GM18502 (cell line): ENCODE measurements at regions not wholly inside any gene's neighbourhood (a gene's known extent, or its start where the extent isn't known, plus 50 kb on each side); places are given as distances from the start of the nearest gene placed in this dataset.
"Not testable (repeated sequence)": the region's sequence is repeated elsewhere in the genome, so short reads cannot be mapped to it uniquely, and the experiment has no call there.

Experiments
- ATAC-seq: cut with Tn5 transposase; IDR thresholded peaks from one replicate; pipeline ENCODE4 v1.9.1; 2021; ENCODE audit warnings: mild to moderate bottlenecking; ENCODE audit not compliant: unreplicated experiment, poor library complexity

DNA sequence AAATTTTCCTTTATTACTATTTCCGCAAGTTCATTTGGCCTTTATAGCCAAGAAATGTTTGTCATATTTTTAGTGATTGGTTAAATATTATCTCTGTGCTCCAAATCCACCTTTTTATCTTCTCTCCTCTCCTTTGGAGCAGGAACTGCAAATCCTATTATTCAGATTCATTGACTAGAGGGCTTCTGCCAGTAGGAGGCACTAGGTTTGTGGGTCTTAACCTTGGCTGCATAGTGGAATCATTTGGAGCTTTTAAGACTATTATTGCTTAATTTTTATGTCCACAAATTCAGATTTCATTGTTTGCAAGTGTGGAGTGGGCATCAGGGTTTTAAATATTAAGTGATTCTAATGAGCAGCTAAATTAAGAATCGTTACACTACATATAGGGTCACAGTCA lies 75.3 kb upstream of the SYT10 start:
- ATAC-seq: no peak

DNA sequence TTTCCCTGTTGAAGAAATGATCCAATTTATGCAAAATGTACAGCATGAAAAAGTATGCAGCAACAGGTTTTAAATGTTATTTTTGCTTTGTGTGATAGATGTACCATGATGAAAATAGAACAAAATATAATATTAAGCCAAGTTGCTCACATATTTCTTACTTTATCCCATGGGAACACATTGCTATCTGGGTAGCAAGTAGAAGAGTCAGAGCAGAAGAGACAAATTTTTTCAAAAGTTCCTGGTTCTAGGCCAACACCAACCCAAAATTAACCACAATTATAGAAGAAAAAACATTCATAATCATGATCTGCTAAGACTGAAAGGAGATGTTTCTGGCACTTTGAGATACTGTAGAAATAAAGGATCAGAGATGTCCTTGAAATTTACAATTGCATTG lies 79.9 kb upstream of the SYT10 start:
- ATAC-seq: no peak

DNA sequence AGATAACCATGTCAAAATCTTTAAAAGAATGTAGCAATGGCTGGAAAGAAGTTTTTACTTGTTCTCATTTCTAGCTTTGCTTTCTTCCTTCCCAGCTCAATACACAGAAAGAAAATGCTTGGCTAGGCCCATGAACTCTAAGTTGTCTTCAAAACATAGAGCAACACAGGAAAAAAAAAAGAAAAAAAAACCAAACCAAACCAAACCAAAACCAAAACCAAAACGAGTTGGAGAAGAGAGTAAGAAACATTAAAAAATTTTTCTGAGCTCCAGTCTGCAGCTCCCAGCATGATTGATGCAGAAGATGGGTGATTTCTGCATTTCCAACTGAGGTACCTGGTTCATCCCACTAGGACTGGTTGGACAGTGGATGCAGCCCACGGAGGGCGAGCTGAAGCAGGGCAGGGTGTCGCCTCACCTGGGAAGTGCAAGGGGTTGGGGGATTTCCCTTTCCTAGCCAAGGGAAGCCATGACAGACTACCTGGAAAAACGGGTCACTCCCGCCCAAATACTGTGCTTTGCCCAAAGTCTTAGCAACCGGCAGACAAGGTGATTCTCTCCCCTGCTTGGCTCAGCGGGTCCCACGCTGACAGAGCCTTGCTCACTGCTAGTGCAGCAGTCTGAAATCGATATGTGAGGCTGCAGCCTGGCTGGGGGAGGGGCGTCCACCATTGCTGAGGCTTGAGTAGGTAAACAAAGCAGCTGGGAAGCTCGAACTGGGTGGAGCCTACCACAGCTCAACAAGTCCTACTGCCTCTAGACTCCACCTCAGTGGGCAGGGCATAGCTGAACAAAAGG lies 81.1 kb upstream of the SYT10 start:
- ATAC-seq: not testable (repeated sequence)

DNA sequence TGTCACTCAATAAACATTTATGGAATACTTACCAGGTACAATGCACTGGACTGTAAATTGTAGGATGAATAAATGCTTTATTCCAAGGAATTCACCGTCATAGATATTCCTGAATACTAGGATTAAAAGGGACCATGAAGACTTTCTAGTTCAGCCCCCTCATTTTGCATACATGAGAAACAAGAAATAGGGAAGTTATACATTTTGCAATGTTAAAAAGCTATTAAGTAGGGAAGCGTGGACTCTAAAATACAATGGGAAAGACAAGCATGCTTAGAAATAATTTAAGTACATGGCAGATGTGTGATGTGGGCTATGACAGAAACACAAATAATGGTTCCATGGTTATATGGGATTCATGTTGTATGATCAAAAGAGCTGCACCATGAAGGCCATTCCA lies 89.4 kb upstream of the SYT10 start:
- ATAC-seq: no peak

DNA sequence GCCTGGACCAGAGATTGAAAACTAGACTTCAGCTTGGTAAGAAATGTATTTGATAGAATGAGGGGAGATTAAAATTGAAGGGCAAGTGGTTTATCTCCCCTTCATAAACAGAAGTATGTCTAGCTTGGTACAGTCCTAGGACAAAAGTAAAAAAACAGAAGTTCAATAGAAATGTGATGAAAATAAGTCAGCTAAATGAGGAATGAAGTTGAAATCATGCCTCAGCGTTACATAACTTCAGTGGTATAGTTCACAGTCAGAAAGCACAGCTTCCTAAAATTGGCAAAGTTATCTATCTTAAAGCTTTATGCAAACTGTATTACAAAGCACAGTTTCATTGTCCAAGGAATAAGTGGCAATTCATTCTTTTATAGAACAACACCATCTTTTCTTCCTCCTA lies 90.2 kb upstream of the SYT10 start:
- ATAC-seq: no peak

DNA sequence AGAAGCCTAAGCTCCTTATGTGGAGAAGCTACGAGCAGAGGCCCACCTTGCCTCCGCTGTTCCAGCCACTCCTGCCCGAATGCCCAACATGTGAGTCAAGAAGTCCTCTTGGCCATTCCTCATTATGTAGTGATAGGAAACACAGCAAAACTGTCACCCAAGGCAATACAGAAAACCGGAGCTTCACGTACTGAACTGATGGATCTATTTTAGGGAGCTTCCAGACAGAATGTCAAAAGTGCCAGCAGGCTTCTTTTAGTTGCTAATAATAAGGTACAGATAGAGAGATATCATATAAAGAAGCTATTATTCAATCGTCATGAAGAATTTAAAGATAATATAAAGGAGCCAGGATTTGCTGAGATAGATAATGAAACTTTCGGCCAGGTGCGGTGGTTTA lies 91.6 kb upstream of the SYT10 start:
- no peak for ATAC-seq

DNA sequence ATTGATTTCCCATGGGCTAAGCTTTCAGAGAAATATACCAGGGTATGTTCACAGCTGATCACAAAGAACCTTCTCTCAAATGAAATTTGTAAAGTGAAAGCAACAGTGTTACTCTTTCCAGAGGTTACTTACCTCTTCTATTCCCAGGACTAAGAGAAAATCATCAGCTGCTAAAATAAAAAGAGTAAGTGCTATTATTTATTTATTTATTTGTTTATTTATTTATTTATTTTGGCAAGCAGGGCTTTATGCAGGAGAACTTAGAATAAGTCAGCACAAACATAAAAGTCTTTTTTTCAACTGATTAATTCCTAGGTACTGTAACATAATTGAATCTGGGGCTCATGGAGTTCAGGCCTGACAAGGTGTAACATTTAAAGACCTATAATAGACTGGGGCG lies 93.9 kb upstream of the SYT10 start:
- ATAC-seq: no peak

DNA sequence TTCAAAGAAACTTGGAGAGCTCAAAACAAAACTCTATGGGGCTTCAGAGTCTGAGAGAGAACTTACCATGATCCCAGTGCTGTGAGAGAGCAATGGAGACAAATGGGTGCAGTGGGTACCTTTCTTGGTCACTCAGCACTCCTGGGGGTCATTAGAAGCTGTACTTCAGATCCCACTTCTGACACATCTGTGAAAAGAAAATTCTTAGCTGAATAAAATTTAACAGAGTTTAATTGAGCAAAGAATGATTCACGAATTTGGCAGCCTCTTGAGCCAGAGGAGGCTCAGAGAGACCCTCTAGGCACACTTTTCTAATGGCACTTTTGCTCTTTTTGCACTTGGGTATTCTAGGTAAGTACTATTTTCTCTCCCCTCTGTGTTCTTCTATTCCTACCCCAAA lies 96.8 kb upstream of the SYT10 start:
- ATAC-seq: no peak

DNA sequence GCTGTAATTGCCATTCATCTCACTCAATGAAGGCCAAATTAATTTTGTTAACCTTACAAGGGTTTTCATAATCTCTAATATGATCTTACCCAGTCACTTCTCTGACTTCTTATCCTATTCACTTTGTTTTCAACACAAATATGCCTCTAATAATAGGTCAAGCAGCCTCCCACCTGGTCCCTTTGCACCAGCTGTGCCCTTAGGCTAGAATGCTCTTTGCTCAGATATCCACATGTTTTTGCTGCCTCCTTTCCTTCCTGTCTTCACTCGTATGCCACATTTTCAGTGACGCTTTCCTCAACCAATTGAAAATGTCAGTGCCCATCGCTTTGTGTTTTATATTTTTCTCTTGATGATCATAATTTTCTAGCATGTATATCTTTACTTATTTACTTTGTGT lies 106.4 kb upstream of the SYT10 start:
- no peak for ATAC-seq

DNA sequence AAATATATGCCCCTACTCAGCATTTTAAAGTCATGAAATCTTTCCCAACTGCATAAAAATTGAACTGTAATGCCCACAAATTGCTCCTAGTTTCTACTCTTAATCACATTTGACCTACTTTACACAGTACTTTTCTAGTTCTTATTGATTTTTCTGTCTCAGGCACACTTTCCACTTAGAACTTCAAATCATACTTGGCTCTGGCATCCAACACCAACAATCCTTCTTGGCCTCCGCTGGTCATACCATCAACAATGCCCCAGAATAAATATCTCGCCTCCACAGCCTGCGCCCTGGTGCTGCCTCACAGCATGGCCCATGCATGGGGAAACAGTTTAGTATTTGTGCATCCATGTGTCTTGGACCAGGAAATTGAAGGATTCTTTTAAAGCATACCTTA lies 107.5 kb upstream of the SYT10 start:
- no peak for ATAC-seq

DNA sequence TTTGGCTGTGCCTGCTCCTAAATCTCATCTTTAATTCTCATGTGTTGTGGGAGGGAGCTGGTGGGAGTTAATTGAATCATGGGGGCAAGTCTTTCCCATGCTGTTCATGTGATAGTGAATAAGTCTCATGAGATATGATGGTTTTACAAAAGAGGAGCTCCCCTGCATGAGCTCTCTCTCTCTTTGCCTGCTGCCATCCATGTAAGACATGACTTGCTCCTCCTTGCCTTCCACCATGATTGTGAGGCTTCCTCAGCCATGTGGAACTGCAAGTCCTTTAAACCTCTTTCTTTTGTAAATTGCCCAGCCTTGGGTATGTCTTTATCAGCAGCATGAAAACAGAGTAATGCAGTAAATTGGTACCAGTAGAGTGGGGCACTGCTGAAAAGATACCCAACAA lies 110.6 kb upstream of the SYT10 start:
- not testable (repeated sequence) for ATAC-seq

DNA sequence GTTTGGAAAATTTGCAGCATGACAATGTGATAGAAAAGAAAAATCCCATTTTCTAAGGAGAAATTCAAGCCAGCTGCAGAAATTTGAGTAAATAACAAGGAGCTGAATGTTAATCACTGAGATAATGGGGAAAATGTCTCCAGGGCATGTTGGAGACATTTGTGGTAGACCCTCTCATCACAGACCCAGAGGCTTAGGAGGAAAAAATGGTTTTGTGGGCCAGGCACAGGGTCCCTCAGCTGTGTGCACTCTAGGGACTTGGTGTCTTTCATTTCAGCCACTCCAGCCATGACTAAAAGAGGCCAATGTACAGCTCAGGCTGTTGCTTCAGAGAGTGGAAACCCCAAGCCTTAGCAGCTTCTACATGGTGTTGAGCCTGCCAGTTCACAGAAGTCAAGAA lies 111.4 kb upstream of the SYT10 start:
- no peak for ATAC-seq

DNA sequence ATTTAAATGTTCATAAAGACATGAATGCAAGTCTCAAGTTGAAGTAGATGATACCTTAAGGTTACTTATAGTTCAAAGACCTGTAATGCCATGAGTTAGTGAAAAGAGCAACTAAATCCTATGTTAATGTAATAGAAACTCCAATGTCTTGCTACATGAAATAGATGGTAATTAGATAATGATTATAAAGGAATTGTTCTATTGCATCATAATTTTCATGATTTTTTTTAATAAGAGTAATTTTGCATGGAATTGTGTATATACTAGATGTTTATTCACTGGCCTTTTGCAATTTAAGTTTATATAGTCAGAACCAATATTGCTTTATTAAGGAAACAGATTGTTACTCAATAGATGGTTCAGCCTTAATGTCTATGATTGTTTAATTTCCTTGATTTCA lies 115.5 kb upstream of the SYT10 start:
- no peak for ATAC-seq

DNA sequence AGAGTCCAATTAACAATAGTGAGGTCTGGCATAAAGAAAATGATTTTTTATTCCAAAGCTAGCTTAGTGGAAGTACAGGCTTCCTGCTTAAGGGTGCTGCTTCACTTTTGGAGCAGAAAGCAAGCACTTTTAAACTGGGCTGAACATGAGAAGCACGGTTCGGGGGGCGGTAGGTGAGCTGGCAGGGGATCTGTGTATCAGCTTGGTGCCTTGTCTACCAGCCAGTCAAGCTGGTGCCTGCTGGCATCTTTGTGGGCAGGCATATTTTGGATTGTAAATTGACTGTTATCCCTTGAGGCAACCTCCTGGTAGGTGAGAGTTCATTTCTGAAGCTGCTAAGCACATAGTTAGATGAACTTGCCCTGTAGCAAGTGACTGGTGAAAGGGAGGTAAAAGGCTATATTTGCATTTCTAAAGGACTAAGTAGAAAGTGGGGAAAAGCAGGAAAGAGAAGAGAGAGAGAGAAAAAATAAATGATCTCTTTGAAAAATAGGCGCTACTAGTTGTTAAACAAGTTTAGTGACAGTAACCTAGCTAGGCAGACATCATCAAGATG lies 121.1 kb upstream of the SYT10 start:
- no peak for ATAC-seq

DNA sequence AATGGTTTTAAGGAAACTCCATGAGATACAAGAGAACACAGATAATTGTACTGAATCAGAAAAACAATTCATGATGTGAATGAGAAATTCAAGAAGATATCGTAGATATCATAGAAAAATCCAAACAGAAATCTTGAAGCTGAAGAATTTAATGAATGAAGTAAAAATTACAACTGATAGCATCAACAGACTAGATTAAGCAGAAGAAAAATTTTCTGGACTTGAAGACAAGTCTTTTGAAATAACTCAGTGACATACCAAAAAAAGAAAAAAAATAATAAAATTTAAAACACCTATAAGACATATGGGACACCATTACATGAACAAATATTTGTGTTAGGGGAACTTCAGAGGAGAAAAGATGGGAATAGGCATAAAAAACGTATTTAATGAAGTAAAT lies 122.8 kb upstream of the SYT10 start:
- no peak for ATAC-seq

DNA sequence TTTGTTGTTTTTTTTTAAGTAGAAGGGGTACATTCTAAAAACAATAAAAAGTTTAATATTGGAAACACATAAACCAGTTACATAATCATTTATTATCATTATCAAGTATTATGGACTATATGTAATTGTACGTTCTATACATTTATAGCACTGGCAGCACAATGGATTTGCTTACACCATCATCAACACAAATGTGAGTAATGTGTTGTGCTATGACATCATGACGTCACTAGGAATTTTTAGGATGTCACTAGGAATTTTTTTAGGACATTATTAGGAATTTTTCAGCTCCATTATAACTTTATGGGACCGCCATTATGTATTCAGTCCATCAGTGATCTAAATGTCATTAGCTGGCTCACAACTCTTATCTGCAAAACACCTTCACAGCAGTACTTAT lies 126.8 kb upstream of the SYT10 start:
- no peak for ATAC-seq

DNA sequence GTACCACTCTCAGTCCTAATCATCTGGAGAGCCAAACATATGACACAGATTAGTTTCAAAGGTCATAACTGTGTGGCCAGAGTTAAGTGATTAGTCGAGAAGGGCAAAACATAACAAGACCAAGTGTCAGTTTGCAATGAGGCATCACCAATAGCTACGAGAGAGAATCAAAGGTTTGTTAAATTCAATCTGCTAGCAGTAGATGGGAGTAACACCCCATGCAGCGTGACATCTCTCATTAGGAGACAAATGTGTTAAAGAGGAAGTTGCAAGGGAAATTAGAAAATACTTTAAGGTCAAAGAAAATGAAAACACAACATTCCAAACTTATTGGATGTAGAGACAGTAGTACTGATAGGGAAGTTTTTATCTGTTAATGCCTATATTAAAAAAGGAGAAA lies 135.7 kb upstream of the SYT10 start:
- no peak for ATAC-seq

DNA sequence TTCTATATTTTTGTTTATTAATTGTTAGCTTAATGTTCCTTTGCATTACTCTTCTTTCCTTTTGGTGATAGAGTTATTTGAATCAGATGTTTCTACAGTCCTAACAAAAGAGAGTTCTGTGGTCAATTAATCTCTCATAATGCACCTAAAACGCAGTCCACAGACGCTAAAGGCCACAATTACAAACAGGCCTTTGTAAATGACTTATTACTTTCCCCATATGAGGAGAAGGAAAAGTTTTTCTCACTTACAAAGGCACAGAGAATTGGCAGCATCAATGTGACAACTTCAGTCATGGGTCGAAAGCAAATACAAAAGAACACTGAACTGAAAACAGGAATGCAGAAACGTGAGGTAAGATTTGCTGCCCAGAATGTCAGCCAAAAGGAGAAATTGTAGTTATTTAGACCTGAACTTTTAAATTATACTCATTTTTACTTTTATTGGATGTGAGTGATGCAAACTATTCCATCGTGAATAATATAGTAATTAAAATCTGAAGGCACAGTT lies 142.0 kb upstream of the SYT10 start:
- no peak for ATAC-seq

DNA sequence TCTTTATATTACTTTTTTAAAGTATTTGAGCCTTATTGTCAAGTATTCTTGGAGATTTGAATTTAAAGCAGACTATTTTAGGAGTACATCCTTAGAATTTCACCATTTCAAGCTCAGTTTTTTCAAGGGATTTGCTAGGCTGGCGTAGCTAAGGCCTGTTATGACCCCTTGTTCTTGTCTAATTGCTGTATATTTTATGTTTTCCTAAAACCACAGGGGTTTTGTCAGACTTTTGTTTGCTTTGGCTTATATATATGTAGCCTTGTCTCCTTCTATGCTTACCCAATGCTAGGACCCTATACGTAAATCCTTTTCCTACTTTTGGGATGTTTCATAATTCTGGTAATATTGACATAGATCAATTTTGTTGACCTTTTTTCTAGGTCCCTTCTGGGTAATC lies 147.0 kb upstream of the SYT10 start:
- no peak for ATAC-seq

DNA sequence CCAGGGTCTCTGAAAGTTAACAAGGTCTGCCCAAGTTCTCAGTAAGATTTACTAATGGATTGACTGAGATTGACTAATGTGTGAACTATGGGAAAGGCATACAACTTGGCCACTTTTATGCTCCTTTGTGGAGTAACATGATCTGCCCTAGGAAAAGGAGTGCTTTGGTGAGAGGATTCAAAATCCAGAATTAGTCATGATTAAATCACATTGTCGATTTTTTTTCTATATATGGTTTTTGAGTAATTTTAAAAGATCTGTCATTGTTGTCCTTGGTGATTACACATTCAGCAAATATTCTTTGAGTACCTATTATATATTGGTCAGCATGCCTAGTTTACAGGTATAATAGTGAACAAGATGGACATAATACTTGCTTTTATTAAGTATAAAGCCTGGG lies 147.7 kb upstream of the SYT10 start:
- ATAC-seq: no peak

DNA sequence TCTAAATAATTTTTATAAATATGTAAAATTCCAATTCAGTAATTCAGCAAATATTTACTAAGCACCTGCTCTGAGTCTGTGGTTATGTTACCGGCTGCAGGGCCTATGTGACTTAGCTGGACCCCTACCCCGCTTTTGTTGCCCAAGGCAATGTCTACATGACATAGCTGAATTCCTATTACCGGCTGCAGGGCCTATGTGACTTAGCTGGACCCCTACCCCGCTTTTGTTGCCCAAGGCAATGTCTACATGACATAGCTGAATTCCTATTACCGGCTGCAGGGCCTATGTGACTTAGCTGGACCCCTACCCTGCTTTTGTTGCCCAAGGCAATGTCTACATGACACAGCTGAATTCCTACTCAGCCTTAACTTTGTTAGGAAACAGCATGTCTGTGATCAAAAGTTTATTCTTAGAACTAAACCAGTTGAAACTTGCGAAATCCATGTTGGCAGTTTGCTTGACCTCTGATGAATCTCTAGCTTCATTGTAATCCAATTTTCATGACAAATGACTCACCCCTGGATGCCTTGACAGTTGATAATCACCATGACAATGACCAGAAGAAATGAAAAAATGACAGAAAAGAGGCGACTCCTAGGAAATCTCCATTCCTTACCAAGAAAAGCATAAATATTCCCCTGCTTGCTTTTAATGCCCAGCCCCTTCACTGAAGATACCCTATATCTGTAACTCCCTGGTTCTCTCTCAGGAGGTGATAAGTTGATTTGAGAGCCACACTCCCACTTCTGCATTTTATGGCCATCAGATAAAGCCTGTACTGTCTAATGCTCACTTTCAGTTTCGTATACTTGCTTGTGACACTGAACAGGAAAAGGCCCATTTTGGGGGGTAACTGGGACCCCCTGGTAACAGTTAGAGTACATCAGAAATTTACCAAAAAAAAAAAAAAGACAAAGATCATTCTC lies 148.4 kb upstream of the SYT10 start:
- ATAC-seq: peak; percentile 93
